ENCODE measurements at regions not wholly inside any gene's neighbourhood (a gene's known extent, or its start where the extent isn't known, plus 50 kb on each side); places are given as distances from the start of the nearest gene placed in this dataset.

- H4K20me1 ChIP-seq (ENCODE audit: insufficient read depth, low read length): no peaks in the 10 kb centered on the region
- H3K4me1 ChIP-seq (ENCODE audit: insufficient read depth, low read length, poor library complexity, severe bottlenecking): no peaks in the 10 kb centered on the region
- H3K9me2 ChIP-seq (ENCODE audit: insufficient read depth, low read length): no peaks in the 10 kb centered on the region
- H2AFZ ChIP-seq (ENCODE audit: low read length): no peak overlapping the region
- H3K79me2 ChIP-seq (ENCODE audit: insufficient read depth, low read depth, low read length): no peaks in the 10 kb centered on the region
- H3K9me3 ChIP-seq (ENCODE audit: low read length): no peaks in the 10 kb centered on the region
- H3K36me3 ChIP-seq (ENCODE audit: insufficient read depth, low read length): no peaks in the 10 kb centered on the region
- TF ChIP-seq CTCF (conservative IDR thresholded peaks at IDR 0.05; ENCODE audit: low read length) (no peak), EZH2phosphoT487 (IDR thresholded peaks at IDR 0.05; ENCODE audit: borderline replicate concordance, low read depth, low read length) (no peak)
- intact Hi-C loops (cut with micrococcal nuclease; ENCODE audit: unreplicated experiment): no loop called here
- POLR2A ChIA-PET: no interaction called here
- H3K4me3 ChIP-seq (ENCODE audit: low read depth, low read length, poor library complexity, severe bottlenecking): no peak overlapping the region
- DNase-seq (ENCODE audit: low spot score): no peak
- CTCF ChIA-PET (ENCODE audit: unreplicated experiment): no interaction called here
- no peak overlapping the region for H3K27ac ChIP-seq (ENCODE audit: low read depth, low read length, poor library complexity, severe bottlenecking)
- no TSS peak for BruUV-seq (replicated peaks)
- H3K4me2 ChIP-seq (ENCODE audit: low read length): no peak overlapping the region
These were observed 1396.9 kb upstream of the IGFBP7 start for GRCh38 chr4:58507079-58507478.

DNA sequence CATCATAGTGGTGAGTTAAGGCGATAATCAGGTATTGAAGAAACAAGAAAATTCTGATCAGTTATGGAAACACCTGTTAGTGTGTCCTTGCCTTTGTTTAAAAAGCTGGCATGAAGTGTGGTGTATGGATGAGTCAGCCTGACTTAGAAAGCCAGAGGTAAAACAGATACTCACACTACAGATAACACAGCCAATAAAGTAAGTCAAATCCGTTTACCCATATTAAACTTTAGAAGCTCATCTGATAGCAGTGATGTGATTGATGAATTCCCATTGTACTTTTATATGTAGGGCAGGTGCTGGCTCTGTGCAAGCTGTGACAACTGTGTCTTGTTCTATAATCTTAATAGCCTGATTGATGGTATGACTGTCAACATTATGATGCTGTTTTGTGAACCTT lies 1392.7 kb upstream of the IGFBP7 start:
- H3K36me3 ChIP-seq (ENCODE audit: insufficient read depth, low read length): no peaks in the 10 kb centered on the region
- no peak for TF ChIP-seq EZH2phosphoT487 (IDR thresholded peaks at IDR 0.05; ENCODE audit: borderline replicate concordance, low read depth, low read length)
- no peak for TF ChIP-seq CTCF (conservative IDR thresholded peaks at IDR 0.05; ENCODE audit: low read length)
- intact Hi-C loops (cut with micrococcal nuclease; ENCODE audit: unreplicated experiment): no loop called here
- H3K4me1 ChIP-seq (ENCODE audit: insufficient read depth, low read length, poor library complexity, severe bottlenecking): no peaks in the 10 kb centered on the region
- H4K20me1 ChIP-seq (ENCODE audit: insufficient read depth, low read length): no peaks in the 10 kb centered on the region
- no peak overlapping the region for H2AFZ ChIP-seq (ENCODE audit: low read length)
- no TSS peak for BruUV-seq (replicated peaks)
- H3K9me2 ChIP-seq (ENCODE audit: insufficient read depth, low read length): no peaks in the 10 kb centered on the region
- 0 out of 2 replicates have a peak, but pooled peaks cover 8% of the 10 kb centered on the region for H3K9me3 ChIP-seq (ENCODE audit: low read length)
- no peaks in the 10 kb centered on the region for H3K79me2 ChIP-seq (ENCODE audit: insufficient read depth, low read depth, low read length)
- H3K4me3 ChIP-seq (ENCODE audit: low read depth, low read length, poor library complexity, severe bottlenecking): no peak overlapping the region
- POLR2A ChIA-PET: no interaction called here
- no peak overlapping the region for H3K4me2 ChIP-seq (ENCODE audit: low read length)
- H3K27ac ChIP-seq (ENCODE audit: low read depth, low read length, poor library complexity, severe bottlenecking): no peak overlapping the region
- no peak for DNase-seq (ENCODE audit: low spot score)
- CTCF ChIA-PET (ENCODE audit: unreplicated experiment): no interaction called here

DNA sequence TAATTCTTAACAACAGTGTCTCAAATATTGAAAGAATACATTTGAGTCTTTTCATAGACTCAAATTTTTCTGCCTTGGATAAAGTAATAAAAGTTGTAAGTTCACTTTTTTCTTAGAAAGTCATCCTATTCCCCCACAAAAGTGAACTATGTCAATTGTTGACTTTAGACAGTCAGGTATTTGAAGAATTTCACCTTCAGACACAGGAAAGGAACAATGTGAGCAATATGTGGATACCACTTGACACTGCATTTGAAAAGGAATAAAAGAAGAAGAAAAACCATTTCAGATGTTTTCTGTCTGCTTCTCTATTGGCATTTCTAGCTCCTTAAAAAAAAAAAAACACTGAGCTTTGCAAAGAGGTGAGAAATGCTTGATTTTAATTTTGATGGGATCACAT lies 1389.0 kb upstream of the IGFBP7 start:
- CTCF ChIA-PET (ENCODE audit: unreplicated experiment): no interaction called here
- Histone ChIP-seq H3K4me2 (ENCODE audit: low read length) (no peak overlapping the region), H3K36me3 (ENCODE audit: insufficient read depth, low read length) (no peaks in the 10 kb centered on the region), H3K27ac (ENCODE audit: low read depth, low read length, poor library complexity, severe bottlenecking) (no peak overlapping the region), H4K20me1 (ENCODE audit: insufficient read depth, low read length) (no peaks in the 10 kb centered on the region), H3K9me3 (ENCODE audit: low read length) (0 out of 2 replicates have a peak, but pooled peaks cover 8% of the 10 kb centered on the region), H3K4me3 (ENCODE audit: low read depth, low read length, poor library complexity, severe bottlenecking) (no peak overlapping the region), H3K4me1 (ENCODE audit: insufficient read depth, low read length, poor library complexity, severe bottlenecking) (no peaks in the 10 kb centered on the region), H3K9me2 (ENCODE audit: insufficient read depth, low read length) (no peaks in the 10 kb centered on the region), H3K79me2 (ENCODE audit: insufficient read depth, low read depth, low read length) (no peaks in the 10 kb centered on the region), H2AFZ (ENCODE audit: low read length) (no peak overlapping the region)
- no TSS peak for BruUV-seq (replicated peaks)
- intact Hi-C loops (cut with micrococcal nuclease; ENCODE audit: unreplicated experiment): no loop called here
- no peak for DNase-seq (ENCODE audit: low spot score)
- POLR2A ChIA-PET: no interaction called here
- no peak for TF ChIP-seq CTCF (conservative IDR thresholded peaks at IDR 0.05; ENCODE audit: low read length)
- TF ChIP-seq EZH2phosphoT487 (IDR thresholded peaks at IDR 0.05; ENCODE audit: borderline replicate concordance, low read depth, low read length): no peak
